D721Med (cell line): ENCODE measurements at regions not wholly inside any gene's neighbourhood (a gene's known extent, or its start where the extent isn't known, plus 50 kb on each side); places are given as distances from the start of the nearest gene placed in this dataset.

ENCODE experiments used
- DNase-seq: peaks from one replicate; pipeline ENCODE4 v3.0.0; 2011; ENCODE audit warnings: low spot score; ENCODE audit not compliant: insufficient read length
- FAIRE-seq: peaks from 2 replicates; lab custom pipeline; 2011; peaks lifted over from hg19 to GRCh38; lab: Jason Lieb, UNC
- TF ChIP-seq, protein P1 (sequence below): IDR thresholded peaks from 2 replicates; pipeline ENCODE4 v1.5.1; 2012; ENCODE audit warnings: mild to moderate bottlenecking, control low read depth; ENCODE audit not compliant: insufficient read depth; ENCODE audit errors: missing control alignments

- FAIRE-seq: no peak
- DNase-seq: no peak
- TF ChIP-seq, protein P1, sequence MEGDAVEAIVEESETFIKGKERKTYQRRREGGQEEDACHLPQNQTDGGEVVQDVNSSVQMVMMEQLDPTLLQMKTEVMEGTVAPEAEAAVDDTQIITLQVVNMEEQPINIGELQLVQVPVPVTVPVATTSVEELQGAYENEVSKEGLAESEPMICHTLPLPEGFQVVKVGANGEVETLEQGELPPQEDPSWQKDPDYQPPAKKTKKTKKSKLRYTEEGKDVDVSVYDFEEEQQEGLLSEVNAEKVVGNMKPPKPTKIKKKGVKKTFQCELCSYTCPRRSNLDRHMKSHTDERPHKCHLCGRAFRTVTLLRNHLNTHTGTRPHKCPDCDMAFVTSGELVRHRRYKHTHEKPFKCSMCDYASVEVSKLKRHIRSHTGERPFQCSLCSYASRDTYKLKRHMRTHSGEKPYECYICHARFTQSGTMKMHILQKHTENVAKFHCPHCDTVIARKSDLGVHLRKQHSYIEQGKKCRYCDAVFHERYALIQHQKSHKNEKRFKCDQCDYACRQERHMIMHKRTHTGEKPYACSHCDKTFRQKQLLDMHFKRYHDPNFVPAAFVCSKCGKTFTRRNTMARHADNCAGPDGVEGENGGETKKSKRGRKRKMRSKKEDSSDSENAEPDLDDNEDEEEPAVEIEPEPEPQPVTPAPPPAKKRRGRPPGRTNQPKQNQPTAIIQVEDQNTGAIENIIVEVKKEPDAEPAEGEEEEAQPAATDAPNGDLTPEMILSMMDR: no peak
These were observed 981.4 kb upstream of the WWC1 start for GRCh38 chr5:167309941-167310517.

GRCh38 chr5:167311340-167311739, 980.1 kb upstream of the WWC1 start:
- TF ChIP-seq, protein P1: no peak
- no peak for DNase-seq
- no peak for FAIRE-seq

GRCh38 chr5:167312225-167312624, 979.2 kb upstream of the WWC1 start:
- no peak for FAIRE-seq
- no peak for DNase-seq

GRCh38 chr5:167315762-167316161, 975.7 kb upstream of the WWC1 start:
- TF ChIP-seq, protein P1: no peak
- FAIRE-seq: no peak
- DNase-seq: no peak

More at GRCh38 chr5:167312225-167312624, 979.2 kb upstream of the WWC1 start:
- TF ChIP-seq, protein P1: no peak

GRCh38 chr5:167317884-167318283, 973.6 kb upstream of the WWC1 start:
- no peak for FAIRE-seq
- no peak for DNase-seq
- TF ChIP-seq, protein P1: no peak

DNA sequence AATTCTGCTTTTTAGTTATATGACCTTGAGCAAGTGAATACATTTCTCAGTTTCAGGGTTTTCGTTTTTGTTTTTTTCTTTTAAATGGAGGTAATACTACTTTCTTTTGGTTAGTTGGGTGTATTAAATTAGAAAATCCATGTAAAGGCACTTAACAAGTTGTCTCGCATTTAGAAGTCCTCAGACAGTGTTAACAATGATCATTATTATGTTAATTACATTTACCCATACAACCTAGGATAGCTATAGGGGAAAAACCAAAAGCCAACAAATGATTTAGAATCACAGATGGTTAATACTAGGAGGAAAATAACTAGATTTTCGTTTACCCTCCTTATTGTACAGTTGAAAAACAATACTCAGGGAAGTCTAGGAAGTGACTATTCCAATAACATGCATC, 972.2 kb upstream of the WWC1 start:
- no peak for DNase-seq
- FAIRE-seq: no peak
- TF ChIP-seq, protein P1: no peak

DNA sequence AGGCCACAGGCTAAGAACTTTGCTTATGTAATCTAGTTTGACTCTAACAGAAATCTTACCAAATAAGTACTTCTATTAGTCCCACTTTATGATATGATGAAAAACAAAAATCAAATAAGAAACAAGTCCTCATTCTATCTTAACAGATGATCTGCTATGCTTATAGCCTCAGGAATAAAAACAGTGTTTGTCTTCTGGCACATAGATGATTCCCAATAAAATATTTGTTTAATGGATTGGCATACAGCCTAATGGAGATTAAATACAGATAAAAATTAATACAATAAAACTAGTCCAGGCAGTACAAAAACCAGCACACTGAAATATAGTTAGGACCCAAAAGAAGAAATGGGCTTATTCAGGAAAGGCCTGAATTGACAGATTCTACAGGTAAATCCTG, 971.4 kb upstream of the WWC1 start:
- TF ChIP-seq, protein P1: no peak
- no peak for FAIRE-seq
- no peak for DNase-seq
